CD14-positive monocyte (primary cell): ENCODE measurements at regions not wholly inside any gene's neighbourhood (a gene's known extent, or its start where the extent isn't known, plus 50 kb on each side); places are given as distances from the start of the nearest gene placed in this dataset.

Experiments used
- DNase-seq, 3 donors: peaks; one replicate each; pipeline ENCODE4 v3.0.0-alpha.2; 2011 to 2022
- H2AFZ ChIP-seq: 2 replicates; pipeline ENCODE4 v1.6.0; 2012; ENCODE audit warnings: mild to moderate bottlenecking, low read depth, low read length, inconsistent platforms; ENCODE audit not compliant: insufficient read depth, poor library complexity, severe bottlenecking
- H3K27ac ChIP-seq, 2 donors: 1 replicate in 1 of 2; 2 replicates in 1 of 2; pipeline ENCODE4 v1.5.1; 2012 to 2013; ENCODE audit warnings: low read length in 2 of 2, control low read depth in 1 of 2, inconsistent platforms in 1 of 2, low read depth in 1 of 2, mild to moderate bottlenecking in 1 of 2
- H3K27me3 ChIP-seq, 2 donors: one replicate each; pipeline versions ENCODE4 v1.6.0 to v1.6.1; 2011 to 2013; ENCODE audit warnings: low read length in 2 of 2; ENCODE audit not compliant: control insufficient read depth in 2 of 2, insufficient read depth in 2 of 2
- H3K36me3 ChIP-seq, 2 donors: replicated peaks in 1 of 2; 1 replicate in 1 of 2; 2 replicates in 1 of 2; pipeline versions ENCODE4 v1.5.1 to v1.6.1; 2012 to 2013; ENCODE audit warnings: low read length in 2 of 2, control low read depth in 1 of 2, inconsistent platforms in 1 of 2, mild to moderate bottlenecking in 1 of 2; ENCODE audit not compliant: insufficient read depth in 2 of 2, control insufficient read depth in 1 of 2
- H3K4me1 ChIP-seq, 2 donors: 1 replicate in 1 of 2; 2 replicates in 1 of 2; pipeline versions ENCODE4 v1.5.1 to v1.6.1; 2012 to 2013; ENCODE audit warnings: low read length in 2 of 2, control low read depth in 1 of 2, inconsistent platforms in 1 of 2, mild to moderate bottlenecking in 1 of 2, moderate library complexity in 1 of 2; ENCODE audit not compliant: insufficient read depth in 2 of 2, control insufficient read depth in 1 of 2
- H3K4me2 ChIP-seq: replicated peaks from 2 replicates; pipeline ENCODE3; 2012; ENCODE audit warnings: low read length, moderate library complexity, mild to moderate bottlenecking; ENCODE audit not compliant: poor library complexity, severe bottlenecking; ENCODE audit errors: extremely low read depth
- H3K4me3 ChIP-seq, 3 experiments: fragments of 200-600 bp in 1 of 3; sonication (generic) in 1 of 3; replicated peaks in 1 of 3; 1 replicate in 2 of 3; 2 replicates in 1 of 3; pipeline ENCODE4 v1.5.1; 2011 to 2013; ENCODE audit warnings: low read length in 3 of 3, mild to moderate bottlenecking in 3 of 3, control low read depth in 2 of 3, low read depth in 2 of 3, inconsistent platforms in 1 of 3, moderate library complexity in 1 of 3
- H3K79me2 ChIP-seq: 2 replicates; pipeline ENCODE4 v1.6.0; 2012; ENCODE audit warnings: mild to moderate bottlenecking, control low read depth, inconsistent platforms, low read length, moderate library complexity; ENCODE audit not compliant: insufficient read depth
- H3K9ac ChIP-seq: 2 replicates; pipeline ENCODE4 v1.6.0; 2017; ENCODE audit warnings: low read length, mild to moderate bottlenecking; ENCODE audit not compliant: insufficient read depth, poor library complexity, severe bottlenecking
- H3K9me3 ChIP-seq, 2 donors: replicated peaks in 1 of 2; 1 replicate in 1 of 2; 2 replicates in 1 of 2; pipeline versions ENCODE4 v1.5.1 to v1.6.1; 2012 to 2013; ENCODE audit warnings: low read length in 2 of 2, control low read depth in 1 of 2; ENCODE audit not compliant: control insufficient read depth in 1 of 2, insufficient read depth in 1 of 2
- H4K20me1 ChIP-seq: 2 replicates; pipeline ENCODE4 v1.6.0; 2012; ENCODE audit warnings: mild to moderate bottlenecking, low read length, control low read depth, moderate library complexity; ENCODE audit not compliant: insufficient read depth
- H3K27ac Mint-ChIP-seq, 7 donors: one replicate each; pipeline ENCODE4 v1.8.0; 2020; ENCODE audit warnings: mild to moderate bottlenecking in 7 of 7, mixed read lengths in 7 of 7, moderate library complexity in 6 of 7, inconsistent platforms in 2 of 7
- H3K27me3 Mint-ChIP-seq, 3 donors: one replicate each; pipeline ENCODE4 v1.8.0; 2021 to 2022; ENCODE audit warnings: low read depth in 3 of 3, mild to moderate bottlenecking in 3 of 3, mixed read lengths in 3 of 3, moderate library complexity in 3 of 3, inconsistent platforms in 1 of 3
- H3K36me3 Mint-ChIP-seq, 2 donors: one replicate each; pipeline ENCODE4 v1.8.0; 2020; ENCODE audit warnings: mixed read lengths in 2 of 2, inconsistent platforms in 1 of 2, mild to moderate bottlenecking in 1 of 2
- H3K4me1 Mint-ChIP-seq: one replicate; pipeline ENCODE4 v1.8.0; 2020; ENCODE audit warnings: mild to moderate bottlenecking, mixed read lengths
- H3K4me3 Mint-ChIP-seq, 2 donors: one replicate each; pipeline ENCODE4 v1.8.0; 2020; ENCODE audit warnings: mild to moderate bottlenecking in 2 of 2, mixed read lengths in 2 of 2, moderate library complexity in 1 of 2
- H3K9me3 Mint-ChIP-seq, 7 donors: one replicate each; pipeline ENCODE4 v1.8.0; 2020 to 2022; ENCODE audit warnings: mixed read lengths in 7 of 7, mild to moderate bottlenecking in 6 of 7, moderate library complexity in 6 of 7, inconsistent platforms in 2 of 7
- CTCF ChIP-seq: fragments of 200-600 bp; IDR thresholded peaks from one replicate; pipeline ENCODE4 v1.8.0; 2022; ENCODE audit warnings: antibody characterized with exemption, mild to moderate bottlenecking
- WGBS: methylation state at CpG from one replicate; pipeline ENCODE4 v1.1.5; 2013; ENCODE audit warnings: missing lambda C conversion rate; ENCODE audit not compliant: insufficient coverage; 5-methylcytosine and 5-hydroxymethylcytosine counted together
- intact Hi-C, 2 donors: fragments of 100-400 bp; cut with micrococcal nuclease; formaldehyde crosslinking; loops; one replicate each; pipeline versions ENCODE4 v1.15.0 to v1.15.1; 2023

- Histone ChIP-seq H3K4me2 (no peak overlapping the region), H3K27me3 (peaks cover 0 to 1% of the 10 kb centered on the region in 2 donors), H3K4me1 (no peaks in the 10 kb centered on the region), H3K9ac (no peak overlapping the region), H4K20me1 (no peaks in the 10 kb centered on the region), H3K79me2 (no peaks in the 10 kb centered on the region), H3K4me3 (no peak overlapping the region), H3K27ac (no peak overlapping the region), H3K36me3 (no peaks in the 10 kb centered on the region), H3K9me3 (peaks cover 0 to 4% of the 10 kb centered on the region in 2 donors), H2AFZ (no peak overlapping the region)
- H3K4me1 Mint-ChIP-seq, result no peaks in the 10 kb centered on the region
- H3K36me3 Mint-ChIP-seq, result no peaks in the 10 kb centered on the region
- intact Hi-C loops, result no loop called here
- H3K4me3 Mint-ChIP-seq, result no peak overlapping the region
- H3K27me3 Mint-ChIP-seq, result no peaks in the 10 kb centered on the region
- no peak for DNase-seq
- no peak overlapping the region for H3K27ac Mint-ChIP-seq
- WGBS, result 90% methylated on average over 2 of the region's 6 CpGs
- H3K9me3 Mint-ChIP-seq, result peaks cover 0 to 16% (median 6%) of the 10 kb centered on the region in 7 donors
- TF ChIP-seq CTCF, result no peak
These were observed 125.6 kb upstream of the TTC29 start for GRCh38 chr4:147071209-147071740.

GRCh38 chr4:147076179-147076578 is 130.5 kb upstream of the TTC29 start:
- Histone ChIP-seq H3K27ac (no peak overlapping the region), H3K79me2 (no peaks in the 10 kb centered on the region), H3K9ac (no peak overlapping the region), H3K27me3 (no peaks in the 10 kb centered on the region), H2AFZ (no peak overlapping the region), H3K36me3 (no peaks in the 10 kb centered on the region), H3K4me1 (no peaks in the 10 kb centered on the region), H3K4me2 (no peak overlapping the region), H4K20me1 (no peaks in the 10 kb centered on the region), H3K9me3 (peaks cover 0 to 4% of the 10 kb centered on the region in 2 donors), H3K4me3 (no peak overlapping the region)
- Mint-ChIP-seq H3K27ac (no peak overlapping the region), H3K9me3 (peaks cover 2 to 14% (median 4%) of the 10 kb centered on the region in 7 donors), H3K4me3 (no peak overlapping the region), H3K4me1 (no peaks in the 10 kb centered on the region), H3K36me3 (no peaks in the 10 kb centered on the region), H3K27me3 (peaks cover 2 to 4% (median 3%) of the 10 kb centered on the region in 3 donors)
- no peak for TF ChIP-seq CTCF
- no CpG with 5 or more reads among the region's 2 CpGs for WGBS
- intact Hi-C loops, result no loop called here
- no peak for DNase-seq
